ENCODE measurements at regions not wholly inside any gene's neighbourhood (a gene's known extent, or its start where the extent isn't known, plus 50 kb on each side); places are given as distances from the start of the nearest gene placed in this dataset.

- TF ChIP-seq CTCF (IDR thresholded peaks at IDR 0.05) (no peak), EZH2 (IDR thresholded peaks at IDR 0.05) (no peak), EZH2phosphoT487 (IDR thresholded peaks at IDR 0.05) (no peak)
These were observed 1522.6 kb downstream of the FAM181B start for GRCh38 chr11:81211050-81211449.

Measured in neural progenitor cell (in vitro differentiated cells).